DOHH2 (cell line): ENCODE measurements at regions not wholly inside any gene's neighbourhood (a gene's known extent, or its start where the extent isn't known, plus 50 kb on each side); places are given as distances from the start of the nearest gene placed in this dataset.

ENCODE experiments used
- CTCF ChIP-seq: fragments of 200-600 bp; sonication (generic); IDR thresholded peaks from one replicate; pipeline ENCODE4 v1.5.1; 2014; ENCODE audit warnings: antibody characterized with exemption, mild to moderate bottlenecking, low read depth, low read length; ENCODE audit not compliant: poor library complexity, severe bottlenecking
- EZH2phosphoT487 ChIP-seq: fragments of 200-600 bp; sonication (generic); IDR thresholded peaks from 2 replicates; pipeline ENCODE4 v1.6.1; 2017; ENCODE audit warnings: borderline replicate concordance, mild to moderate bottlenecking, antibody characterized with exemption, low read length, moderate library complexity, mixed read lengths

- no peak for TF ChIP-seq CTCF
- no peak for TF ChIP-seq EZH2phosphoT487
Observed at GRCh38 chr20:57878786-57879424, 169.1 kb upstream of the PMEPA1 start.
